ENCODE measurements at regions not wholly inside any gene's neighbourhood (a gene's known extent, or its start where the extent isn't known, plus 50 kb on each side); places are given as distances from the start of the nearest gene placed in this dataset.

DNA sequence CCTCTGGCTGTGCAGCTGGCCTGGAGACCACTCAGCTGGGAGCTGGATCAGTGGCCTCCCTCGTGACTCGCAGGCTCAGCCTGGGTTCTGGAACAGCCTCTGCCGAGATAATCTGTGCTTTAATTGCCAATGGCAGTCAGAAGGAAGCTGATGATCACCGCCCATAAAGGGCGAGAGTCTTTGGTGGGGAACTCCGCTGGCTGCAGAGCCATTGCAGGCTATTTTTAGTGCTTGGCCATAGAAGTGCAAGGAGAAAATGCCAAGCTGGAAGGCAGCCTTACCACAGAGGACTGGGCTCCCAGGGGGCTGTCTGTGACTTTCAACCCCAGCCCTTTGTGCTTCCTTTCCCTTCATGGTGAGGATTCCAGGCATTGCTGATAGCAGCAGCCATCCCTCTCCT is 62.2 kb upstream of the TENM4 start:
- TF ChIP-seq, protein P1, sequence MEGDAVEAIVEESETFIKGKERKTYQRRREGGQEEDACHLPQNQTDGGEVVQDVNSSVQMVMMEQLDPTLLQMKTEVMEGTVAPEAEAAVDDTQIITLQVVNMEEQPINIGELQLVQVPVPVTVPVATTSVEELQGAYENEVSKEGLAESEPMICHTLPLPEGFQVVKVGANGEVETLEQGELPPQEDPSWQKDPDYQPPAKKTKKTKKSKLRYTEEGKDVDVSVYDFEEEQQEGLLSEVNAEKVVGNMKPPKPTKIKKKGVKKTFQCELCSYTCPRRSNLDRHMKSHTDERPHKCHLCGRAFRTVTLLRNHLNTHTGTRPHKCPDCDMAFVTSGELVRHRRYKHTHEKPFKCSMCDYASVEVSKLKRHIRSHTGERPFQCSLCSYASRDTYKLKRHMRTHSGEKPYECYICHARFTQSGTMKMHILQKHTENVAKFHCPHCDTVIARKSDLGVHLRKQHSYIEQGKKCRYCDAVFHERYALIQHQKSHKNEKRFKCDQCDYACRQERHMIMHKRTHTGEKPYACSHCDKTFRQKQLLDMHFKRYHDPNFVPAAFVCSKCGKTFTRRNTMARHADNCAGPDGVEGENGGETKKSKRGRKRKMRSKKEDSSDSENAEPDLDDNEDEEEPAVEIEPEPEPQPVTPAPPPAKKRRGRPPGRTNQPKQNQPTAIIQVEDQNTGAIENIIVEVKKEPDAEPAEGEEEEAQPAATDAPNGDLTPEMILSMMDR (IDR thresholded peaks at IDR 0.05; ENCODE audit: control extremely low read depth in 1 of 3, insufficient read depth in 1 of 3, low read depth in 1 of 3, low read length in 3 of 3): no peak
- no peak for TF ChIP-seq GABPA (IDR thresholded peaks at IDR 0.05; ENCODE audit: borderline replicate concordance, insufficient read depth, low read length)

Measured in H1 (cell line).